ENCODE measurements at regions not wholly inside any gene's neighbourhood (a gene's known extent, or its start where the extent isn't known, plus 50 kb on each side); places are given as distances from the start of the nearest gene placed in this dataset.

- Mint-ChIP-seq H3K27ac (no peak overlapping the region), H3K4me1 (peaks cover 42% of the 10 kb centered on the region), H3K36me3 (no peaks in the 10 kb centered on the region), H3K27me3 (ENCODE audit: low read depth) (no peaks in the 10 kb centered on the region; the same call in 1 of the 2 replicates), H3K4me3 (no peak overlapping the region), H3K9me3 (no peaks in the 10 kb centered on the region)
- TF ChIP-seq ZNF423 (CRISPR knock-in tag; IDR thresholded peaks at IDR 0.05) (no peak), PRRX2 (CRISPR knock-in tag; IDR thresholded peaks at IDR 0.05) (no peak), ZNF232 (CRISPR knock-in tag; IDR thresholded peaks at IDR 0.05) (no peak), ZBTB21 (CRISPR knock-in tag; IDR thresholded peaks at IDR 0.05; ENCODE audit: borderline replicate concordance) (no peak), OVOL2 (CRISPR knock-in tag; IDR thresholded peaks at IDR 0.05; ENCODE audit: borderline replicate concordance) (no peak), GTF2I (CRISPR knock-in tag; conservative IDR thresholded peaks at IDR 0.05) (no peak), USF2 (CRISPR knock-in tag; IDR thresholded peaks at IDR 0.05) (no peak), ZNF219 (CRISPR knock-in tag; IDR thresholded peaks at IDR 0.05; ENCODE audit: borderline replicate concordance) (no peak), IRF2 (CRISPR knock-in tag; IDR thresholded peaks at IDR 0.05; ENCODE audit: borderline replicate concordance, low read depth) (no peak), E2F5 (CRISPR knock-in tag; IDR thresholded peaks at IDR 0.05) (no peak), SP1 (CRISPR knock-in tag; conservative IDR thresholded peaks at IDR 0.05) (no peak), ZNF396 (CRISPR knock-in tag; IDR thresholded peaks at IDR 0.05; ENCODE audit: borderline replicate concordance) (no peak), ETV6 (CRISPR knock-in tag; IDR thresholded peaks at IDR 0.05) (no peak)
- TF ChIP-seq, protein P1, sequence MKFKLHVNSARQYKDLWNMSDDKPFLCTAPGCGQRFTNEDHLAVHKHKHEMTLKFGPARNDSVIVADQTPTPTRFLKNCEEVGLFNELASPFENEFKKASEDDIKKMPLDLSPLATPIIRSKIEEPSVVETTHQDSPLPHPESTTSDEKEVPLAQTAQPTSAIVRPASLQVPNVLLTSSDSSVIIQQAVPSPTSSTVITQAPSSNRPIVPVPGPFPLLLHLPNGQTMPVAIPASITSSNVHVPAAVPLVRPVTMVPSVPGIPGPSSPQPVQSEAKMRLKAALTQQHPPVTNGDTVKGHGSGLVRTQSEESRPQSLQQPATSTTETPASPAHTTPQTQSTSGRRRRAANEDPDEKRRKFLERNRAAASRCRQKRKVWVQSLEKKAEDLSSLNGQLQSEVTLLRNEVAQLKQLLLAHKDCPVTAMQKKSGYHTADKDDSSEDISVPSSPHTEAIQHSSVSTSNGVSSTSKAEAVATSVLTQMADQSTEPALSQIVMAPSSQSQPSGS (CRISPR knock-in tag; IDR thresholded peaks at IDR 0.05; ENCODE audit: borderline replicate concordance, low read depth) = no peak
- TF ChIP-seq, protein P2, sequence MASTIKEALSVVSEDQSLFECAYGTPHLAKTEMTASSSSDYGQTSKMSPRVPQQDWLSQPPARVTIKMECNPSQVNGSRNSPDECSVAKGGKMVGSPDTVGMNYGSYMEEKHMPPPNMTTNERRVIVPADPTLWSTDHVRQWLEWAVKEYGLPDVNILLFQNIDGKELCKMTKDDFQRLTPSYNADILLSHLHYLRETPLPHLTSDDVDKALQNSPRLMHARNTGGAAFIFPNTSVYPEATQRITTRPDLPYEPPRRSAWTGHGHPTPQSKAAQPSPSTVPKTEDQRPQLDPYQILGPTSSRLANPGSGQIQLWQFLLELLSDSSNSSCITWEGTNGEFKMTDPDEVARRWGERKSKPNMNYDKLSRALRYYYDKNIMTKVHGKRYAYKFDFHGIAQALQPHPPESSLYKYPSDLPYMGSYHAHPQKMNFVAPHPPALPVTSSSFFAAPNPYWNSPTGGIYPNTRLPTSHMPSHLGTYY (CRISPR knock-in tag; IDR thresholded peaks at IDR 0.05) = no peak
- TF ChIP-seq, protein P3, sequence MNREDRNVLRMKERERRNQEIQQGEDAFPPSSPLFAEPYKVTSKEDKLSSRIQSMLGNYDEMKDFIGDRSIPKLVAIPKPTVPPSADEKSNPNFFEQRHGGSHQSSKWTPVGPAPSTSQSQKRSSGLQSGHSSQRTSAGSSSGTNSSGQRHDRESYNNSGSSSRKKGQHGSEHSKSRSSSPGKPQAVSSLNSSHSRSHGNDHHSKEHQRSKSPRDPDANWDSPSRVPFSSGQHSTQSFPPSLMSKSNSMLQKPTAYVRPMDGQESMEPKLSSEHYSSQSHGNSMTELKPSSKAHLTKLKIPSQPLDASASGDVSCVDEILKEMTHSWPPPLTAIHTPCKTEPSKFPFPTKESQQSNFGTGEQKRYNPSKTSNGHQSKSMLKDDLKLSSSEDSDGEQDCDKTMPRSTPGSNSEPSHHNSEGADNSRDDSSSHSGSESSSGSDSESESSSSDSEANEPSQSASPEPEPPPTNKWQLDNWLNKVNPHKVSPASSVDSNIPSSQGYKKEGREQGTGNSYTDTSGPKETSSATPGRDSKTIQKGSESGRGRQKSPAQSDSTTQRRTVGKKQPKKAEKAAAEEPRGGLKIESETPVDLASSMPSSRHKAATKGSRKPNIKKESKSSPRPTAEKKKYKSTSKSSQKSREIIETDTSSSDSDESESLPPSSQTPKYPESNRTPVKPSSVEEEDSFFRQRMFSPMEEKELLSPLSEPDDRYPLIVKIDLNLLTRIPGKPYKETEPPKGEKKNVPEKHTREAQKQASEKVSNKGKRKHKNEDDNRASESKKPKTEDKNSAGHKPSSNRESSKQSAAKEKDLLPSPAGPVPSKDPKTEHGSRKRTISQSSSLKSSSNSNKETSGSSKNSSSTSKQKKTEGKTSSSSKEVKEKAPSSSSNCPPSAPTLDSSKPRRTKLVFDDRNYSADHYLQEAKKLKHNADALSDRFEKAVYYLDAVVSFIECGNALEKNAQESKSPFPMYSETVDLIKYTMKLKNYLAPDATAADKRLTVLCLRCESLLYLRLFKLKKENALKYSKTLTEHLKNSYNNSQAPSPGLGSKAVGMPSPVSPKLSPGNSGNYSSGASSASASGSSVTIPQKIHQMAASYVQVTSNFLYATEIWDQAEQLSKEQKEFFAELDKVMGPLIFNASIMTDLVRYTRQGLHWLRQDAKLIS (CRISPR knock-in tag; IDR thresholded peaks at IDR 0.05; ENCODE audit: borderline replicate concordance) = no peak
- TF ChIP-seq, protein P4, sequence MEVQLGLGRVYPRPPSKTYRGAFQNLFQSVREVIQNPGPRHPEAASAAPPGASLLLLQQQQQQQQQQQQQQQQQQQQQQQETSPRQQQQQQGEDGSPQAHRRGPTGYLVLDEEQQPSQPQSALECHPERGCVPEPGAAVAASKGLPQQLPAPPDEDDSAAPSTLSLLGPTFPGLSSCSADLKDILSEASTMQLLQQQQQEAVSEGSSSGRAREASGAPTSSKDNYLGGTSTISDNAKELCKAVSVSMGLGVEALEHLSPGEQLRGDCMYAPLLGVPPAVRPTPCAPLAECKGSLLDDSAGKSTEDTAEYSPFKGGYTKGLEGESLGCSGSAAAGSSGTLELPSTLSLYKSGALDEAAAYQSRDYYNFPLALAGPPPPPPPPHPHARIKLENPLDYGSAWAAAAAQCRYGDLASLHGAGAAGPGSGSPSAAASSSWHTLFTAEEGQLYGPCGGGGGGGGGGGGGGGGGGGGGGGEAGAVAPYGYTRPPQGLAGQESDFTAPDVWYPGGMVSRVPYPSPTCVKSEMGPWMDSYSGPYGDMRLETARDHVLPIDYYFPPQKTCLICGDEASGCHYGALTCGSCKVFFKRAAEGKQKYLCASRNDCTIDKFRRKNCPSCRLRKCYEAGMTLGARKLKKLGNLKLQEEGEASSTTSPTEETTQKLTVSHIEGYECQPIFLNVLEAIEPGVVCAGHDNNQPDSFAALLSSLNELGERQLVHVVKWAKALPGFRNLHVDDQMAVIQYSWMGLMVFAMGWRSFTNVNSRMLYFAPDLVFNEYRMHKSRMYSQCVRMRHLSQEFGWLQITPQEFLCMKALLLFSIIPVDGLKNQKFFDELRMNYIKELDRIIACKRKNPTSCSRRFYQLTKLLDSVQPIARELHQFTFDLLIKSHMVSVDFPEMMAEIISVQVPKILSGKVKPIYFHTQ (CRISPR knock-in tag; IDR thresholded peaks at IDR 0.05) = no peak
- TF ChIP-seq, protein P5, sequence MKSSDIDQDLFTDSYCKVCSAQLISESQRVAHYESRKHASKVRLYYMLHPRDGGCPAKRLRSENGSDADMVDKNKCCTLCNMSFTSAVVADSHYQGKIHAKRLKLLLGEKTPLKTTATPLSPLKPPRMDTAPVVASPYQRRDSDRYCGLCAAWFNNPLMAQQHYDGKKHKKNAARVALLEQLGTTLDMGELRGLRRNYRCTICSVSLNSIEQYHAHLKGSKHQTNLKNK (CRISPR knock-in tag; IDR thresholded peaks at IDR 0.05) = no peak
- CTCF ChIA-PET = interaction anchor here (0.6 to 8.8 kb wide), 51 partner anchors 8 to 664 kb away, joined by 3 to 130 read pairs (median 5); partner anchors contain the start of genes ADAM17, TAF1B and YWHAQ
- POLR2A ChIA-PET = interaction anchor here (1.0 to 2.5 kb wide), 2 partner anchors 140 to 297 kb away, joined by 3 to 9 read pairs; partner anchors contain the start of genes IAH1 and YWHAQ
- DNase-seq (ENCODE audit: low spot score) (no peak), ATAC-seq (no peak)
Measured at GRCh38 chr2:9771101-9771449, 72.2 kb upstream of the TAF1B start.

Measured in WTC11 (cell line).